HCT116 (cell line): ENCODE measurements at regions not wholly inside any gene's neighbourhood (a gene's known extent, or its start where the extent isn't known, plus 50 kb on each side); places are given as distances from the start of the nearest gene placed in this dataset.

Experiments
- ATAC-seq: fragments of 200-7000 bp; cut with Tn5 transposase; 2 replicates; pipeline ENCODE4 v1.9.1; 2020; ENCODE audit warnings: mild to moderate bottlenecking, moderate library complexity
- BruUV-seq: library from RNA; stranded (reverse); fragments of 400-500 nt; replicated peaks from 2 replicates; lab custom pipeline; 2021; lab: Mats Ljungman, UMichigan
- CTCF ChIA-PET: fragments of 300-600 bp; sonication (Branson Sonifier 250); formaldehyde crosslinking; loops from one replicate; lab custom pipeline; 2021; ENCODE audit warnings: antibody characterized with exemption; lab: Charles Lee
- POLR2A ChIA-PET: fragments of 300-600, 350-600 bp; sonication (Branson Sonifier 250); formaldehyde crosslinking; loops from one replicate; lab custom pipeline; 2021; ENCODE audit warnings: antibody characterized with exemption; lab: Charles Lee
- RAD21 ChIA-PET, 2 experiments: fragments of 300-600 bp; sonication (Branson Sonifier 250); formaldehyde crosslinking; loops; one replicate each; lab custom pipeline; 2023; ENCODE audit warnings: low total read pairs in 2 of 2; ENCODE audit not compliant: uncharacterized antibody in 2 of 2, unreplicated experiment in 2 of 2, low non-redundant PET in 1 of 2; lab: Charles Lee
- DNase-seq: peaks from one replicate; pipeline ENCODE4 v3.0.0-alpha.2; 2010; ENCODE audit warnings: low read depth, low spot score
- H2AFZ ChIP-seq: fragments of 200-600 bp; shearing (Covaris generic), sonication (generic); 2 replicates; pipeline ENCODE4 v1.6.1; 2017; ENCODE audit warnings: low read depth, mixed run types, mixed read lengths, antibody characterized with exemption, low read length; ENCODE audit not compliant: poor library complexity, severe bottlenecking
- H3K27ac ChIP-seq: 2 replicates; pipeline ENCODE4 v1.5.1; 2012; ENCODE audit warnings: low read depth, low read length
- H3K27me3 ChIP-seq: fragments of 200-600 bp; sonication (generic); 2 replicates; pipeline ENCODE4 v1.6.1; 2016; ENCODE audit warnings: mixed run types, low read length, mixed read lengths; ENCODE audit not compliant: insufficient read depth
- H3K36me3 ChIP-seq, 2 experiments: fragments of 200-500 bp in 1 of 2; fragments of 200-600 bp in 1 of 2; sonication (Bioruptor generic) in 1 of 2; sonication (generic) in 1 of 2; 2 replicates each; pipeline versions ENCODE4 v1.5.1 to v1.6.1; 2014 to 2016; ENCODE audit warnings: low read length in 2 of 2, inconsistent platforms in 1 of 2, mixed read lengths in 1 of 2, mixed run types in 1 of 2; ENCODE audit not compliant: insufficient read depth in 2 of 2, control insufficient read depth in 1 of 2
- H3K4me1 ChIP-seq, 2 experiments: fragments of 200-600 bp in 1 of 2; sonication (generic) in 1 of 2; 2 replicates each; pipeline versions ENCODE4 v1.5.1 to v1.6.1; 2012 to 2017; ENCODE audit warnings: low read length in 2 of 2, inconsistent platforms in 1 of 2, mild to moderate bottlenecking in 1 of 2, mixed read lengths in 1 of 2, mixed run types in 1 of 2, moderate library complexity in 1 of 2; ENCODE audit not compliant: insufficient read depth in 2 of 2, control insufficient read depth in 1 of 2
- H3K4me2 ChIP-seq: fragments of 200-600 bp; sonication (generic); 2 replicates; pipeline ENCODE4 v1.6.1; 2017; ENCODE audit warnings: mixed run types, low read length, mixed read lengths
- H3K4me3 ChIP-seq, 2 experiments: fragments of 200-600 bp in 1 of 2; sonication (generic) in 1 of 2; replicated peaks in 1 of 2; 2 replicates each; pipeline ENCODE4 v1.5.1; 2011 to 2016; ENCODE audit warnings: low read length in 2 of 2, control low read depth in 1 of 2, low read depth in 1 of 2, mild to moderate bottlenecking in 1 of 2, mixed read lengths in 1 of 2, mixed run types in 1 of 2
- H3K79me2 ChIP-seq: fragments of 200-600 bp; sonication (generic); 2 replicates; pipeline ENCODE4 v1.6.1; 2017; ENCODE audit warnings: mild to moderate bottlenecking, mixed run types, low read length, moderate library complexity, mixed read lengths; ENCODE audit not compliant: insufficient read depth
- H3K9ac ChIP-seq: fragments of 200-600 bp; sonication (generic); 2 replicates; pipeline ENCODE4 v1.6.1; 2016; ENCODE audit warnings: low read length, mixed read lengths
- H3K9me2 ChIP-seq: fragments of 200-600 bp; sonication (generic), shearing (Covaris generic); 2 replicates; pipeline ENCODE4 v1.6.1; 2017; ENCODE audit warnings: mixed run types, mild to moderate bottlenecking, moderate library complexity; ENCODE audit not compliant: insufficient read depth
- H3K9me3 ChIP-seq, 2 experiments: fragments of 200-500 bp in 1 of 2; fragments of 200-600 bp in 1 of 2; sonication (Bioruptor generic) in 1 of 2; sonication (generic) in 1 of 2; 2 replicates each; pipeline ENCODE4 v1.6.1; 2014 to 2017; ENCODE audit warnings: low read length in 2 of 2, mixed read lengths in 2 of 2, inconsistent platforms in 1 of 2, low read depth in 1 of 2, mild to moderate bottlenecking in 1 of 2, mixed run types in 1 of 2, moderate library complexity in 1 of 2; ENCODE audit not compliant: control insufficient read depth in 1 of 2, insufficient read depth in 1 of 2
- H4K20me1 ChIP-seq: fragments of 200-600 bp; sonication (generic), shearing (Covaris generic); 2 replicates; pipeline ENCODE4 v1.6.1; 2017; ENCODE audit warnings: mixed run types, mild to moderate bottlenecking, moderate library complexity; ENCODE audit not compliant: insufficient read depth
- CEBPB ChIP-seq: IDR thresholded peaks from 2 replicates; pipeline ENCODE4 v1.6.1; 2012; ENCODE audit warnings: low read depth
- EGR1 ChIP-seq: IDR thresholded peaks from 2 replicates; pipeline ENCODE4 v1.6.1; 2012; ENCODE audit warnings: low read depth
- ELF1 ChIP-seq: IDR thresholded peaks from 2 replicates; pipeline ENCODE4 v1.6.1; 2012; ENCODE audit warnings: low read depth, borderline replicate concordance
- EZH2 ChIP-seq: fragments of 200-600 bp; sonication (generic); IDR thresholded peaks from 2 replicates; pipeline ENCODE4 v1.6.1; 2017; ENCODE audit warnings: antibody characterized with exemption, mixed run types
- EZH2phosphoT487 ChIP-seq: fragments of 200-600 bp; IDR thresholded peaks from 2 replicates; pipeline ENCODE4 v1.6.1; 2018; ENCODE audit warnings: antibody characterized with exemption, borderline replicate concordance
- FOSL1 ChIP-seq: IDR thresholded peaks from 2 replicates; pipeline ENCODE4 v1.6.1; 2012; ENCODE audit warnings: low read depth
- JUND ChIP-seq: IDR thresholded peaks from 2 replicates; pipeline ENCODE4 v1.6.1; 2012
- POLR2A ChIP-seq: IDR thresholded peaks from 2 replicates; pipeline ENCODE4 v1.7.0; 2011; ENCODE audit warnings: borderline replicate concordance; ENCODE audit not compliant: insufficient read depth, insufficient read length; ENCODE audit errors: extremely low read depth
- POLR2AphosphoS5 ChIP-seq: IDR thresholded peaks from 2 replicates; pipeline ENCODE4 v1.6.1; 2011; ENCODE audit warnings: mild to moderate bottlenecking, low read depth, low read length, moderate library complexity
- SIN3A ChIP-seq: IDR thresholded peaks from 2 replicates; pipeline ENCODE4 v1.6.1; 2012; ENCODE audit warnings: low read depth
- SP1 ChIP-seq: IDR thresholded peaks from 2 replicates; pipeline ENCODE4 v1.6.1; 2012; ENCODE audit warnings: low read depth
- SRF ChIP-seq: IDR thresholded peaks from 2 replicates; pipeline ENCODE4 v1.6.1; 2012; ENCODE audit warnings: low read depth
- TCF7L2 ChIP-seq: IDR thresholded peaks from 2 replicates; pipeline ENCODE4 v1.7.0; 2011; ENCODE audit warnings: borderline replicate concordance, inconsistent platforms; ENCODE audit not compliant: insufficient read depth, insufficient read length; ENCODE audit errors: extremely low read depth
- YY1 ChIP-seq: IDR thresholded peaks from 2 replicates; pipeline ENCODE4 v1.6.1; 2011; ENCODE audit warnings: low read length, low read depth, moderate library complexity, mild to moderate bottlenecking; ENCODE audit not compliant: insufficient replicate concordance; ENCODE audit errors: extremely low read depth
- ZFX ChIP-seq: fragments of 450-650 bp; IDR thresholded peaks from 2 replicates; pipeline ENCODE4 v1.6.1; 2017
- ZNF274 ChIP-seq: fragments of 200-500 bp; sonication (Bioruptor generic); IDR thresholded peaks from 2 replicates; pipeline ENCODE4 v1.6.1; 2014; ENCODE audit warnings: mild to moderate bottlenecking, low read depth, low read length, inconsistent platforms
- intact Hi-C: fragments of 100-400 bp; cut with micrococcal nuclease; formaldehyde crosslinking; loops from 2 replicates; pipeline ENCODE4 v1.10.0; 2022
- TF ChIP-seq, protein P1 (sequence below): IDR thresholded peaks from 2 replicates; pipeline ENCODE4 v1.6.1; 2012
- TF ChIP-seq, protein P2 (sequence below): IDR thresholded peaks from 2 replicates; pipeline ENCODE4 v1.6.1; 2011; ENCODE audit warnings: mild to moderate bottlenecking, low read length, moderate library complexity; ENCODE audit not compliant: insufficient replicate concordance; ENCODE audit errors: extremely low read depth
- TF ChIP-seq, protein P3 (sequence below): IDR thresholded peaks from 2 replicates; pipeline ENCODE4 v1.6.1; 2012
- TF ChIP-seq, protein P4 (sequence below): IDR thresholded peaks from 2 replicates; pipeline ENCODE4 v1.6.1; 2012; ENCODE audit warnings: low read depth

DNA sequence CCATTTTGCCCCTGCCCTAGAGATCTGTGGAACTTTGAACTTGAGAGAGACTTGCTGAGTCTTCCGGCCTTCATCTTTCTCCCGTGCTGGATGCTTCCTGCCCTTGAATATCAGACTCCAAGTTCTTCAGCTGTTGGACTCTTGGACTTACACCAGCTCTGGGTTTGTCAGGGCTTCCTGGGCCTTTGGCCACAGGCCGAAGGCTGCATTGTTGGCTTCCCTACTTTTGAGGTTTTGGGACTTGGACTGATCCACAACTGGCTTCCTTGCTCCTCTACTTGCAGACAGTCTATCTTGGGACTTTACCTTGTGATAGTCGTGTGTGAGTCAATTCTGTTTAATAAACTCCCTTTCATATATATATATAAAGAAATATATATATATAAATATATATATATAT is 1071.0 kb downstream of the ADGRL3 start:
- Histone ChIP-seq H3K27ac (no peak overlapping the region), H3K4me2 (no peak overlapping the region), H3K36me3 (no peaks in the 10 kb centered on the region), H2AFZ (no peak overlapping the region), H3K9ac (no peak overlapping the region), H3K79me2 (no peaks in the 10 kb centered on the region), H3K4me3 (no peak overlapping the region), H4K20me1 (no peaks in the 10 kb centered on the region), H3K4me1 (no peaks in the 10 kb centered on the region), H3K9me3 (peaks cover 0 to 19% of the 10 kb centered on the region in 2 experiments; a peak in 2 of 4 replicates), H3K9me2 (no peaks in the 10 kb centered on the region), H3K27me3 (no peaks in the 10 kb centered on the region)
- DNase-seq (no peak), ATAC-seq (no peak)
- POLR2A ChIA-PET = no interaction called here
- BruUV-seq = no TSS peak
- CTCF ChIA-PET = no interaction called here
- intact Hi-C loops = no loop called here
- RAD21 ChIA-PET = no interaction called here
- TF ChIP-seq ZNF274 (no peak), SP1 (no peak), TCF7L2 (no peak), ZFX (no peak), SRF (no peak), FOSL1 (no peak), CEBPB (no peak), EGR1 (no peak), ELF1 (no peak), EZH2 (no peak), POLR2A (no peak), JUND (no peak), POLR2AphosphoS5 (no peak), EZH2phosphoT487 (no peak), SIN3A (no peak), YY1 (no peak)
- TF ChIP-seq, protein P1, sequence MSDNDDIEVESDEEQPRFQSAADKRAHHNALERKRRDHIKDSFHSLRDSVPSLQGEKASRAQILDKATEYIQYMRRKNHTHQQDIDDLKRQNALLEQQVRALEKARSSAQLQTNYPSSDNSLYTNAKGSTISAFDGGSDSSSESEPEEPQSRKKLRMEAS = no peak
- TF ChIP-seq, protein P2, sequence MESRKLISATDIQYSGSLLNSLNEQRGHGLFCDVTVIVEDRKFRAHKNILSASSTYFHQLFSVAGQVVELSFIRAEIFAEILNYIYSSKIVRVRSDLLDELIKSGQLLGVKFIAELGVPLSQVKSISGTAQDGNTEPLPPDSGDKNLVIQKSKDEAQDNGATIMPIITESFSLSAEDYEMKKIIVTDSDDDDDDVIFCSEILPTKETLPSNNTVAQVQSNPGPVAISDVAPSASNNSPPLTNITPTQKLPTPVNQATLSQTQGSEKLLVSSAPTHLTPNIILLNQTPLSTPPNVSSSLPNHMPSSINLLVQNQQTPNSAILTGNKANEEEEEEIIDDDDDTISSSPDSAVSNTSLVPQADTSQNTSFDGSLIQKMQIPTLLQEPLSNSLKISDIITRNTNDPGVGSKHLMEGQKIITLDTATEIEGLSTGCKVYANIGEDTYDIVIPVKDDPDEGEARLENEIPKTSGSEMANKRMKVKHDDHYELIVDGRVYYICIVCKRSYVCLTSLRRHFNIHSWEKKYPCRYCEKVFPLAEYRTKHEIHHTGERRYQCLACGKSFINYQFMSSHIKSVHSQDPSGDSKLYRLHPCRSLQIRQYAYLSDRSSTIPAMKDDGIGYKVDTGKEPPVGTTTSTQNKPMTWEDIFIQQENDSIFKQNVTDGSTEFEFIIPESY = no peak
- TF ChIP-seq, protein P3, sequence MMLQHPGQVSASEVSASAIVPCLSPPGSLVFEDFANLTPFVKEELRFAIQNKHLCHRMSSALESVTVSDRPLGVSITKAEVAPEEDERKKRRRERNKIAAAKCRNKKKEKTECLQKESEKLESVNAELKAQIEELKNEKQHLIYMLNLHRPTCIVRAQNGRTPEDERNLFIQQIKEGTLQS = no peak
- TF ChIP-seq, protein P4, sequence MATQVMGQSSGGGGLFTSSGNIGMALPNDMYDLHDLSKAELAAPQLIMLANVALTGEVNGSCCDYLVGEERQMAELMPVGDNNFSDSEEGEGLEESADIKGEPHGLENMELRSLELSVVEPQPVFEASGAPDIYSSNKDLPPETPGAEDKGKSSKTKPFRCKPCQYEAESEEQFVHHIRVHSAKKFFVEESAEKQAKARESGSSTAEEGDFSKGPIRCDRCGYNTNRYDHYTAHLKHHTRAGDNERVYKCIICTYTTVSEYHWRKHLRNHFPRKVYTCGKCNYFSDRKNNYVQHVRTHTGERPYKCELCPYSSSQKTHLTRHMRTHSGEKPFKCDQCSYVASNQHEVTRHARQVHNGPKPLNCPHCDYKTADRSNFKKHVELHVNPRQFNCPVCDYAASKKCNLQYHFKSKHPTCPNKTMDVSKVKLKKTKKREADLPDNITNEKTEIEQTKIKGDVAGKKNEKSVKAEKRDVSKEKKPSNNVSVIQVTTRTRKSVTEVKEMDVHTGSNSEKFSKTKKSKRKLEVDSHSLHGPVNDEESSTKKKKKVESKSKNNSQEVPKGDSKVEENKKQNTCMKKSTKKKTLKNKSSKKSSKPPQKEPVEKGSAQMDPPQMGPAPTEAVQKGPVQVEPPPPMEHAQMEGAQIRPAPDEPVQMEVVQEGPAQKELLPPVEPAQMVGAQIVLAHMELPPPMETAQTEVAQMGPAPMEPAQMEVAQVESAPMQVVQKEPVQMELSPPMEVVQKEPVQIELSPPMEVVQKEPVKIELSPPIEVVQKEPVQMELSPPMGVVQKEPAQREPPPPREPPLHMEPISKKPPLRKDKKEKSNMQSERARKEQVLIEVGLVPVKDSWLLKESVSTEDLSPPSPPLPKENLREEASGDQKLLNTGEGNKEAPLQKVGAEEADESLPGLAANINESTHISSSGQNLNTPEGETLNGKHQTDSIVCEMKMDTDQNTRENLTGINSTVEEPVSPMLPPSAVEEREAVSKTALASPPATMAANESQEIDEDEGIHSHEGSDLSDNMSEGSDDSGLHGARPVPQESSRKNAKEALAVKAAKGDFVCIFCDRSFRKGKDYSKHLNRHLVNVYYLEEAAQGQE = no peak
